MV-4-11 (cell line): ENCODE measurements at regions not wholly inside any gene's neighbourhood (a gene's known extent, or its start where the extent isn't known, plus 50 kb on each side); places are given as distances from the start of the nearest gene placed in this dataset.

ENCODE experiments used
- DNase-seq: peaks from one replicate; lab custom pipeline; 2025; lab: John Stamatoyannopoulos, UW

DNA sequence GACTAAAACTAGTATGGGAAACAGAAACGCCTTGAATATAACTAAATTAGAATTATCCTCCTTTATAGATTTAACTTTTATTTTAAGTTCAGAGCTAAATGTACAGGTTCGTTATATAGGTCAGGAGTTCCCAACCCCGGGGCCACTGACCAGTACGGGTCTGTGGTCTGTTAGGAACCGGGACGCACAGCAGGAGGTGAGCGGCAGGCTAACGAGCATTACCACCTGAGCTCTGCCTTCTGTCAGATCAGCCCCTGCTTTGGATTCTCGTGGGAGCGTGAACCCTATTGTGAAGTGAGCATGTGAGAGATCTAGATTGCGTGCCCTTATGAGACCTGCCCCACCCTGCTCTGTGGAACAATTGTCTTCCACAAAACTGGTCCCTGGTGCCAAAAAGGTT is 51.0 kb downstream of the FAT4 start:
- DNase-seq = no peak

DNA sequence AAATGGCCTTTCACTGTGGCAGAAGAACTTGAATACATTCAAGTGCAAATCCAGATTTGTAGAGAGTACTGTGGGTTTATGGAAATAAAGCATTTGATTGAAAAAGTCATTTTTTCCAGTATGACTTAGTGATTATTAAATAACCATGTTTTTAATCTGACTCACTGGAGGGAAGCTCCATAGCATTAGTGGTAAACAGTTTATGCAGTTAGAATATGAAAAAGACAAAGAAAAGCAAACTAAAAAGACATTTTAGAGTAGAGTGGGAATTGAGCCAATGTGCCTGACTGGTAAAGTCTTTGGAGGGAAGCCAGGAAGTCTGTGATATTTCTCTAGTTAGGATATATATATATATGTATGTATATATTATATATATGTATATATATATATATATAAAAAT is 53.4 kb downstream of the FAT4 start:
- DNase-seq = no peak

DNA sequence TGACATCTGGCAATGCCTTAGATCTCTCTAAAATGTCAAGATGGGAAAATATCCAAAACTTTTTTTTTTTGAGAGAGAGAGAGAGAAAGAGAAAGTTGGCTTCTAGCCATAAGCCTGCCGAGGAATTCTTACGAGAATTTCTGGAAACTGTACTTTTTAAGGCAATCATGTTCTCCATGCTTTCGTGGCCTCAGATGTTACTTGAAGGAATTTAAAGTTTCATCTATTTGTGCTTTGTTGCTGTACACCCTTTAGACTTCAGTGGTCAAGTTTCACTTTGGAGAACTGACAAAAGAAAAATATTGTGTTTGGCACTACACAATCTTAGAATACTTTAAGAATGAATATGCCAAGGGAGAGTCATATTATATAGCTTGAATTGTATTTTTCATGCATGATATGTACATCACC is 53.9 kb downstream of the FAT4 start:
- DNase-seq = no peak

DNA sequence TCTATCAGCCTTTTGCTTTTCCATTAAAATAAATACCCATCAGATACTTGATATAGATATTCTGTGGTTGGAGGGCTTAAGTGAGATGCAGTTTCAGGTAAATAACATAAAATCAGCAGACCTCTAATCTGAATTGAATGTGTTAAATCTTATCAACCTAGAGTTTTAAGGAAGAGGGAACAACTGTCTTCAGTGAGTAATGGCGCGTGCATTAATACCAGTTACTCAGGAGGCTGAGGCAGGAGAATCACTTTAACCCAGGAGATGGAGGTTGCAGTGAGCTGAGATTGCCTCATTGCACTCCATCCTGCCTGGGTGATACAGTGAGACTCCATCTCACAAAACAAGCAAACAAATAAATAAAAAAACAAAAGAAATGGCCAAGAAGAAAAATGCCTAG is 54.3 kb downstream of the FAT4 start:
- no peak for DNase-seq

DNA sequence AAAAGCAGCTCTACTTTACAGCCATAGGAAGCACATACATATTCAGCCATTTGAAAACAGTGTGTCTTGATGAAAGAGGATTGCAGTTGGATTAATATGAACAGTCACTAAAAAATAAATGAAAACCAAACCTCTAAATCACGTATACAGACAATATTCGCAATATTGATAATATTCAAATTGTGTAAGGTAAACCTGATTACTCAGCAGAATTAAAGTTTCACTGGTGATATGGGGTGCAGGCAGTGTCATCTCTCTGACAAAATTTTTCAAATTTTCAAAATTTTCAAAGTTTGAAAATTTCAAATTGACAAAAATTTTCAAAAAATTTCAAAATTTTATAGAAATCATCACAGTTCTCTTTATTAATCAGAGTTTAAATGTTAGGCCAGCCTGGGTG is 55.7 kb downstream of the FAT4 start:
- DNase-seq = no peak

DNA sequence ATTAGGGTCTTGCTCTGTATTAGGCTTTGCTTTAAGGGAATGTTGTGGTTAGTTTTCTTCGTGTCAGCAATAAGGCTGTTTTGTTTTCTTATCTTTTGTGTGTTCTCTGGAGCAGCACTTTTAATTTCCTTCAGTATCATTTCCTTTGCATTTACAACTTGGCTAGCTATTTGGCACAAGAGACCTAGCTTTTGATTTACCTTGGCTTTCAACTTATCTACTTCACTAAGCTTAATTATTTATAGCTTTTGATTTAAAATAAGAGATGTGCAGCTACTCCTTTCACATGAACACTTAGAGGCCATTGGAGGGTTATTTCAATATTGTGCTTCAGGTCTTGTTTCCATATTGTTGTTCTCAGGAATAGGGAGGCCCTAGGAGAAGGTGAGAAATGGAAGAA is 68.2 kb downstream of the FAT4 start:
- no peak for DNase-seq

DNA sequence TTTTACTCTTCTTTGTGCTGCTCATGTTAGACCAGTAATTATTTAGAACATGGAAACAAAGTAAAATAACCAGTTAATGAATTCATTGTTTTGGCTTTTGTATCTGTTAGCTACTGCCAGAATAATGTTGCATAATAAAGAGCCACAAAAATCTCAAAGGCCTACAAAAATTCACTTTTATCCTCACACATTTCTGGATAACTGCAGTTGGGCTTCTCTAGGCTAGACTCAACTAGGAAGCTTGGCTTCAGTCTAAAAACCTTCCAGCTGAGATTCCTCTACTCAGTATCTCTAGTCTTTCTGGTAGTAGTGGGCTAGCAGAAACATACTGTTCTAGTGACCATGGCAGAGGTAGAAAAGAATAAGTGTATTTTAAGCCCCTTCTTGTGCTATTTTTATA is 73.0 kb downstream of the FAT4 start:
- no peak for DNase-seq

DNA sequence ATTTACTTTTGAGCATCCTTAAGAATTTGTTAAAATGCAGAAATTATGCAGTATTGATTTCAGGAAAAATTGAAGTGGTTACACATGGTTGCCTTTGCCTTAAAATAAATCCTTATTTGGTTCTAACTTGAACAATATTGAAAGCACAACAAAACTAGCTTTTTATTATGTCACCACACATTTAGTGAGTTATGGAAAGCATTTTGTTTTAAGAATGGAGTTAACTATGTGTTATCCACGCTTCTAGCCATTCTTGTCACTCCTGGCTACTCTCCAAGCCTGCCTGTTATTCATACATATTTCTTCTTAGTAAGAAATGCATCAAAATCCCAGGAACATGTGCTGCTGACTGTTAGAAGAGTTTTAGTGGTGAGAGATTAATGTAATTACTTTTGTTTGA is 73.9 kb downstream of the FAT4 start:
- no peak for DNase-seq

DNA sequence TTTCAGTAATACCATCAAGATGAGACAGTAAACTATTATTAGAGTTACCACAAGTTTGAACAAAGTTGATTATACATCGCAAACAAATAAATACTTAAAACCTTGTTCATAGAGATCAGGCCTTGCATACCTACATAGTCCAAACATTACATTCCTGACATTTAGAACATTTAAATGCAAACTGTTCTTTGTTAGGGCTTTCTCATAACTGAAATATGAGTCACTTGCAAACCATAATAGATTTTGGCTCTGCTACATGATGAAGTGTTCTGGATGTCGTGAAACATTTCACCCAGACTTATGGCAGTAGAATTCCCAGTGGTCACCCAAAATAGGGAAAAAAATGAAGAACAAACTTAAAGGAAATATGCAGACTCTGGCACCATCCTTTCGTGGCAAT is 75.0 kb downstream of the FAT4 start:
- DNase-seq = no peak

DNA sequence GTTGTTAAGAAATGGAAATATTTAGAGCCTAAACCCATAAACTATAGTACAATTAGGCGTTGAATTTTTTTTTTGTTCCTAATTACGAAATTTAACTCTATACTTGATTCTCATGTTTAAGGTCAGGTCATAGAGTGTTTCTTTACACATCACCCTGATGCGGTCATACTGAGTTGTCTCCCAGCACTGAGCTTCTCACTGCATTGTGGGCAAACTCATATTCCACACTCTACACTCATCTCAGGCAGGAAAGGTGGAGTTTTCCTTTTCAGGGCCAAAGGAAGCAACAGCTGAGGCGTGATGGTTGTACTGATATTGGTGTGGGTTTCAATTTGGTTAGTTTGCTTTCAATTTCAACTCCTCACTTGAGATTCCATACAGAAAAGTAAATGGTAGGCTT is 75.4 kb downstream of the FAT4 start:
- DNase-seq = no peak

DNA sequence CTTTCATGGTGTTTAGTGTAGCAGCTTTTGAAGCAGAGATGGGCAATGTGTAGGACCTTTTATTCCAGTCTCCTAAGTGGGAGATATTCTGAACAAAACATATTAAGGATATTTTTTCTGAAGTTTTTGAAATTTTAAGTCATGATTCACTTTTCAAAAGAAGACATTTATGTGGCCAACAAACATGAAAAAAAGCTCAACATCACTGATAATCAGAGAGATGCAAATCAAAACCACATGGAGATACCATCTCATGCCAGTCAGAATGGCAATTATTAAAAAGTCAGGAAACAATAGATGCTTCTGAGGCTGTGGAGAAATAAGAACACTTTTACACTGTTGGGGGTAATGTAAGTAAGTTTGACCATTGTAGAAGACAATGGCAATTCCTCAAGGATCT is 76.0 kb downstream of the FAT4 start:
- DNase-seq = no peak

DNA sequence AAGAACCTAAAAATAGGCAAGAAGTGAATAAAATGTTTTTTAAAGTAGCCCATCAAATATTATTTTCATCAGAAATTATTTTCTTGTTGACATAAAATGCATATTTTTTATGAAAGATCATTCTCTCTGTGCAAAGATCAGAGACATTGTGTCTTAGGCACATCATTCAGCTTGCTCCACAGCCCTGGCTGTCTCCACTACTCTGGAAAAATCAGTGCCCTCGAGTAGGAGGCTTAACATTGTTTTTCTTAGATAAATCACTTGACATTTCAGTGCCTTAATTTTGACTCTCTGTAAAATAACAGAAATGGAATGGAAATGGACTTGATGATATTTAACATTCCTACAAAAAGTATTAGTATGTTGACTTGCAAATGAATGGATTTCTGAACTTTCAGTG is 77.9 kb downstream of the FAT4 start:
- no peak for DNase-seq

DNA sequence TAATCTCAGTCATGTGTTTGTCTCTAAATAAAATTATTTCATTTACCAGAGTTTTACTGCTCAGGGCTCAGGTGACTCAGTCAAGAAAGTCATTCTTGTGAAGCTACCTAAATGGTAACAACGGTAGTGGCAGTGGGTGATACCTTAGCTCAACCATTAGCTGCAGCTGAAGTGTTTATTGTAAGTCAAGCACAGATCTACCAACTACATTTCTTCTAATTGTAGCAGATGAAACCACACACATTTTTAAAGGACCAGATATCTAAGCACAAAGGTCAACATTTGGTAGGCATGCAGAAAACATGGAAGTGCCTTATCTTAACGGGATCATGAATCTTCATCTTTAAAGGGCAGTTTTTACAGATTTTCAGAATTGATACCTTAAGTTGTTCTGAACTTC is 79.1 kb downstream of the FAT4 start:
- no peak for DNase-seq

DNA sequence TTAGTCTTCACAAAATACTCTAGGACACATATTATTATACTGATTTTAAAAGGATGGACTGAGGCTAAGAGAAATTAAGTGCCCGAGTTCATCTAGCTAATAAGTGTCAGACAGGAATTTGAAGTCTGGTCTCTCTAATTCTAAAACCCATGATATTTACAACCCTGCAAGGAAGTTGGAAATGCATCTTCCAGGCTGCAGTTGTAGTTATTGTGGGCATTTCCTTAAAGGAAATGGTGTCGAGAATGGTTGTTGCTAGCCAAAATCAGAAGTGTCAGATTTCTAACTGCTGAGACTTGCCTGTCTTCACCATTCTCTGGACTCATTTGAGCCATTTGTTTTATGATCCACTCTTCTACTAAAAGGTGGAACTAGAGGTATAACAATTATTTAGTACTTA is 82.5 kb downstream of the FAT4 start:
- no peak for DNase-seq

DNA sequence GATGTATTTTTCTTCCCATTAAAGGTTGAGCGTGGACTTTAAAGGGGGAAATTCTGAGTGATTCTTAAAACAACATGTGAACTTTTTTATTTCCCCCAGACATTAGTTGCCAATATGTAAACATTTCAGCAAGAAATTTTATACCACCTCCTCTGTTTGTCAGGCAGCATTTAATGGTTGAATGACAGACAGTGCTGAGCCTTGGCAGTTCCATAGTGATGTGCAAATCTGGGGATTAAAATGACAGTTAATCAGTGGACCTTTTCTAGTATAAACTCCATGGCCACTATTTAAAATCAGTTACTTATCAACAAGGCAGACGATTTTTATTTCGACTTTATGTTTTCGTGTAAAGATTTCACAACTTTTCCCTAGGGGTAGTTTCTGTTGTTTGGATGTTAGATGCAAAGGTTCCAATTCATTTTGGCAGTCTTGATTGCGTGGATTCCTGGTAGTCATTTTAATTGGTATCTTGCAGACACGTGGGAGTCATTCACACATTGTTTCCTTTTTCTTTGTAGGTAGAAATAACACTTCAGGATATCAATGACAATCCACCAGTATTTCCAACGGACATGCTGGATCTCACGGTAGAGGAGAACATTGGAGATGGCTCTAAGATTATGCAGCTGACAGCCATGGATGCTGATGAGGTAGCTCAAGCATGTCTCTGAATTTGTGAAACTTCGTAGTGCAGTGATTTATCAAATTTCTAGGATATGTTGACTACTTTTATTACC is 83.7 kb downstream of the FAT4 start:
- DNase-seq = no peak

DNA sequence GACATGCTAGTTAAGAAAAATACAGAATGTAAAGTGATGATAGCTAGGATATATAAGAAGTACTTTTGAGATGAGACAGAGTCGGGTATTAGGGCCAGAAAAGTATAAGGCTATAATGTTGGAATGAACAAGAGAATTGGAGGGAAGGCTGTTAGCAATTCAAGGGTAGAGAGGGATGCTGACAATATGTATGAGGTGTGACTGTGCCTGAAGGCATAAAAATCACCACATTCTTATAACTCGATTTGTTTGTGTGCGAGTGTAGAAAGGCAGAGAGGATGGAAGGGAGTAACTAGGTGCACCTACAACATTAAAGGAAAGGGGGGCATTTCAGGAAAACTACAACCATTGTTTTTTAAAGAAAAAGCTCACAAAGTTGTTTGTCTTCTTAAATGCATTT is 86.0 kb downstream of the FAT4 start:
- no peak for DNase-seq

DNA sequence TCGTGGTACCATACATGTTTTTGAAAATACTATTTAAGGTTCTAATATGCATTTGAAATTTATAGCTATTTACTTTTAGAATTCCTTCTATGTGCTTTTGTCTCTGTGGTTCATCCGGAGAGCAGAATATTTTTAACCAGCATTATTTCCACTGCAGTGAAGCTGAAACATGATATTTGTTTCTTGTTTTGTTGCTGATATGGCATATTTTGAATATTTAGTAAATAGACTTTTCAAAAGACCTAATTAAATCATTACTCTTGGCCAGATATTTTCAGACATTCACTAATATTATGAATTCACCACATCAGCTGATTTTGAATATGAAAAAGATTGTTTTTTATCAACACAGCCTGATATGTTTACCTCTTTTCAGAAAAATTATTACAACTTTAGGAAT is 87.0 kb downstream of the FAT4 start:
- DNase-seq = no peak

DNA sequence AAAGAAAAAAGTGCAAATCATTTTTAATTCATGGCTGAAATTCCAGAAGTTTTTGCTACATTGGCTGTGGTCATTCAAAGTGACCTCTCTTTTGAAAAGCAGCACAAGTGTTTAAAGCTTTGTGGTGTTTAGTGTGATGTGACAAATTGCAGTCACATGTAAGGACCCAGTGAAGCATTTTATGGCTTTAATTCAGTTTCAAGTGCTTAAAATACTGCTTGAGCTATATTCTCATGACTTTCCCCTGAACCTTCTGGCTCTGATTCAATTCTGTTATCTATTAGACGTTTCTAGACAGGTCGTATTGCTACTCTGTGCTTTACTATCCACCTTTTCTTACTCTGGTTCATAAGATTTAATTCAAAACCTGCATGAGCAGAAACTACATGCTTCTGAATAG is 105.8 kb downstream of the FAT4 start:
- DNase-seq = no peak

DNA sequence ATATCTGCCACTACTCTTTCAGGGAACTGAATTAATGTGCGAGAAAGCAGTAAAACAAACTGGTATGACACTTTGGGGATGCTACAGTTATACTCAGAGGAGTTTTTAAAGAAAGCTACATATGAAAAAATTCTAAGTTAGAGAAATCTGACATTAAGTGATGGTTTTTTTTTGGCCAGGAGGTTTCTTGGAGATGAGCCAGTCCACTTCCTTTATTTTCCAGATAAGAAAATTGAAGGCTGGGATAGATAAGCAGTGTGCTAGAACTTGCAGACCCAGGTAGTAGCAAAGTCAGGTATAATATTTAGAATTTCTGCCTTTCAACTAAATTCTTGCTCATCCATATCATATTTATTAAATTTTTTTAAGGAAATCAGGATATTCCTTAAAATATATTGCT is 106.8 kb downstream of the FAT4 start:
- DNase-seq = no peak

DNA sequence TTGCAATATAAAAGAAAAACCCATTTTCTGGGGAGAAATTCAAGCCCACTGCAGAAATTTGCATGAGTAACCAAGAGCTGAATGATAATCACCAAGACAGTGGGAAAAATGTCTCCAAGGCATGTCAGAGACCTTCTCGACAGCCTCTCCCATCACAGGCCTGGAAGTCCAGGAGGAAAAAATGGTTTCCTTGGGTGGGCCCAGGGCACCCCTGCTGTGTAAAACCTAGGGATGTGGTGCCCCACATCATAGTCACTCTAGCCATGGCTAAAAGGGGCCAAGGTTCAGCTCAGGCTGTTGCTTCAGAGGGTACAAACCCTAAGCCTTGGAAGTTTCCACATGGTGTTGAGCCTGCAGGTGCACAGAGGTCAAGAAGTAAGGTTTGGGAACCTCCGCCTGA is 108.4 kb downstream of the FAT4 start:
- DNase-seq = no peak

DNA sequence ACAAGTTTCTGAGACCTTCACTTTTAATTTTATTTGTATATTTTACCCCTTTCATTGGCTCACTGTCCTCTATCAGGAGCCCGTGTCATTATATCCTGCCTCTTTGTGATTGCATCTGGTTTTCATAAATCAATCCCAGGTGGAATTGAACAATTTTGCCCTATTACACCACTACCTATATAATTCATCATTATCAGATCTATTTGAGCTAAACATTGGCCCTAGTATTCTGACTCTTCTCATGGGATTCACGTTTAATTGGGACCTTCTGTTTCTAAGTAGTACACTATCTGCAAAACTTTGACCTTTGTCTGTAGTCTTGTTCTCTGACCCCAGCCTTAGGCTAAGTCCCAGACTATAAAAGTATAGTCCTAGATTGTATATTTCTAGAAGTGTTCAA is 114.1 kb downstream of the FAT4 start:
- DNase-seq = no peak

DNA sequence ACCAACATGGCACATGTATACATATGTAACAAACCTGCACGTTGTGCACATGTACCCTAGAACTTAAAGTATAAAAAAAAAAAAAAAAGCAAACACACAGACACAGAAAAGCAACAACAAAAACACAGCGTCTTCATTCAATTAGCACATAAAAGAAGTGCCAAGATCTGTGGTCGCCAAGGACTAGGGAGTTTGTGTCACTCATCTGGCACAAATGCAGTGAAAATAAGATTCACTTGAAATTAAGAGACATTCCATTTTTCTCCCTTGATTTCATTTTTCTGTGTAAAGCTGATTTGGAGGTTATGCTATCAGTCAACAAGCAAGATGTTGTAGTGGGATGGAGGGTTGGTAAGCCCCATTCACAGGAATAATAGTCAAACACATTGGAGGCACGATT is 115.3 kb downstream of the FAT4 start:
- DNase-seq = no peak

DNA sequence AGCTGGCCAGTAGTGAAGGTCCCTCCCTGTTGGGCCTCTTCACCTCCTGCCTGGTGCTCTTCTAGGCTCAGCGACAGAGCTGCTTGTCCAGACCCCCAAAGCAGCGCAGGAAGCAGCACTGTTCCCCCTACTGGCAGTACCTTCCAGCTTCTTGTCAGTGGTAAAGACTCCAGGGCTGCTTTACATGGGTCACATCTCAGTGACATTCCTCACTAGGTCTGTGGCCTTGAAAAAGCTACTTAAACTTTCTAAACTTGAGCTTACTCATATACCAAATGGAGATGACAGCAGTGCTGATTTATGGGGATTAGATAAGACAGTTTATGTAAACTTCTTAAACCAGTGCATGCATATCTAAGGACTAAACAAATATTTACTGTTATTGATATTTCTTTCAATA is 117.3 kb downstream of the FAT4 start:
- no peak for DNase-seq

DNA sequence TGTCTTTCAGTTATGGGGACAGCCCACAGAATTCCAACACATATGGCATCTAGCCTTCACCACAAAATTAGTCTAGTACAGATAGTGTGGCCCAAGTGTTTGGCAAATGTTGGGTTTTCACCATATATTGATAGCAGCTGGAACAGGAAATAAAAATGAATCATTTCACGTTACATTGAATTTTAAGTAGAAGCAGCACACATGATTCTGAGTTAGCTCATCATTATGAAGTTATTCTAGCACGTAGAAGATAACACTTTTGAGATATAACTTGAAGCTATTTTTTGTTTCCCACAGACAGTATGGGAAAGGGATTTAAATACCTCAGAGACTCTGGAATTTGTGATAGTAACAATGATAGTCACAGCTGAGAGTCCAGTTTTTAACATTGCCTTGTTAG is 118.7 kb downstream of the FAT4 start:
- DNase-seq = no peak

DNA sequence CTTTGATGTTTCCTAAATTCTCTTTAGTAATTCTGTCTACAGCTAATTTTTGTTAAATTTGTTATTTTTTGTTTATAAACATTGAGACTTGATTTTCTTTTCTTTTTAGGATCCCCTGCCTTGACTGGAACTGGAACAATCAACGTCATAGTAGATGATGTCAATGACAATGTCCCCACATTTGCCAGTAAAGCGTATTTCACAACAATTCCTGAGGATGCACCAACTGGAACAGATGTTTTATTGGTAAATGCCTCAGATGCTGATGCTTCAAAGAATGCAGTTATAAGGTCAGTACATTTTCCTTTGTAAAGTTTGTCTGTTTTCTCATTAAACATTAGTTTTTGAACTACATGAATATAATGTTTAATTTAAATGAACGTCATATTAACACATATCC is 119.4 kb downstream of the FAT4 start:
- DNase-seq = no peak
